ENCODE measurements at regions not wholly inside any gene's neighbourhood (a gene's known extent, or its start where the extent isn't known, plus 50 kb on each side); places are given as distances from the start of the nearest gene placed in this dataset.

DNA sequence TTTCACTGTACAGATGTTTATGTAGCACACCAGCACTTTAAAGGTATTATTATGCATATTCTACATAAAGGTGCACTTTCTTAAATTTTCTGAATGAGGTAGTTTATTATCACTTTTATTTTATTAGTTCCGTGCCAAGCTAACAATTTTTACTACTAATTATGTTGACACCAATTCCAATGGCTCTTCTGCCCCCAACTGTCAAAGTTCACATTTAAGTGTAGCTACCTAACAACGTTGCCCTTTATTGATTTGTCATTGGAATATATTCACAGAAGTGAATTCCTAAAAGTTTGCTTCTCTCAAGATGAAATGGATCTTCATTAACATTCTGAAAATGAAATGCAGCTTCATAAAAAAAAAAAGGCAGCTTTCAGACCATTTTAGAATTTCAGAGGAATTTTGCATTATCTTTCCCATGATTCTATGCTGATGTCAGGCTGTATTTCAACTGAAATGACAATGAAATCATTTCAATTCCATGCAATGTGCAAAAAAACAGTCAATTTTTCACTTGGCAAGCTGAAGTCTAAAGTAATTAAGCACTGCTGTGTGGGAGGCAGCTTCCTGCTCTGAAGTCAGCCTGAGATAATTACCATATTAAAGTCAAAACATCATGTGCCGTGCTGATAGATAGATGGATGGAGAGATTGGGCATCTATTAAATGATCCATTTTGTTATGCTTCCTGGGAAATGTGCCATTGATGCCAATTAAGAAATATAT, 229.2 kb downstream of the TTLL7 start:
- DNase-seq = no peak

DNA sequence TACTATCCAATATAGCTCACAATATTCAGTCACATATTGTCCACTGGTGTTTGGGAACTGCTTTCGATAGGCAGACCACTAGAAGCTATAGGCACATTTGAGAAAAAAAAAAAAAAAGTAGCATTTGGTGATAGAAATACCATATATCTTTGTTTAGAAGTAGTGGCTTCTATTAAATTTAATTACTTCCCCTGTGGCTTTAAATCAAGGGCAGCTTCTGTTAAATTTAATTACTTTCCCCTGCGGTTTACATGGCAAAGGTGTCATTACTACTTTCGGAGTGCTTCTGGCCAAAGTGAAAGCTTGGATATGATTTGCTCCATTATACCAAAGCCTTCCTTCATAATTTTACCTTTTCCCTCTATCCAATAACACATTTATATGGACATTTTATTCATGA, 229.9 kb downstream of the TTLL7 start:
- DNase-seq = no peak

DNA sequence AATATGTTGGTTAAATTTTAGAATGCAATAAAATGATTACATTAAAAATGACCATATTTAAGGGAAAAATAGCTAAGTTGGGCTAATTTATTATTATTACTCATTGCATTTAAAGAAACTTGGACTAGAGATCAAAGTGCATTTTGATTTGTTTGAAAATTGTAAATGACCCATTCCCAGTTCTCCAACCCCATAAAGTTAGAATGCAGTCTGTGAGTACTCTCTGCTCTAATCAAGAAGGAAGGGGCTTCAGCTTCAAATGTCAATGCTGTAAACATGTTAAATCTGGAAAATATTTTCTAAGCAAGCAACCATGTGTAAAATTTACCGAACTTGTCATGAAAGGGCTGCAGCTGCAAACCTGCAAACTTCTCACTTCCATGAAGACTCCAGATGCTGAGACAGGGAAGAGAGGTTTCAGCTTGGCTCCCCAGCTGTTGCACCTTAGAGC, 232.7 kb downstream of the TTLL7 start:
- no peak for DNase-seq

DNA sequence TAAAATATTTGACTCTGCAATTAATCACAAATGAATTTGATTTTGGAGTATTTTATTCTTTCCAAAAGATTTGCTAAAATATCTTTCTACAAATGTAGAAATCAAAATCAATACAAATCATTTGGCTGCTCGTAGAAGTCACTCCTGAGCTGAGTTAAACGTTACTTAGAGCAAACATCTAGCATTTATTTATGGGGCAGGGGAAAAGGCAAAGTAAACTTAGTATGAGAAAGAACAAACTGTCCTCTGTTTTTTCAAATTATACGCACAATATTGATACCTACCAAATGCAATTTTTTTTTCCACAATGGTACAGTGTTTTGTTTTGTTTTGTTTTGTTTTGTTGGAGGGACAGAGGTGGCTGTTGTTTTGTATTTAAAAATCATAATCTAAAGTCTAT, 233.8 kb downstream of the TTLL7 start:
- no peak for DNase-seq

DNA sequence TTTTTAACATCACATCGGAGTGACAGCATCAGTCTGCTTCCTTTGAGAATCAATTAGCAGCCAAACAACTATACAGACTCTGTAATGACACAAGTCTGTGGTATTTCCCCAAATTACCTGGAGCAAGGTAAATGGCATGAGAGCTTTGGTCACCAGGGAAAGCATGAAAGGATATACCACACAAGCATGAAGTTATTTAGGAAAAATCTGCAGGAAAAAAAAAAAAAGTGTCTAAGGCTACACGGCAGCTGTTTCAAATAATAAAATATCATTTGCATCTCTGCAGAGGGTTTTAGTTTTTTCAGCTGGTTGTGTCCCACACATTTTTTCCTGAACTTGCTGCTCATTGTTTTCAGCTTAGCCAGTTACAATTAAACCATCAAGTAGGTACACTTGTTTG, 234.7 kb downstream of the TTLL7 start:
- no peak for DNase-seq

DNA sequence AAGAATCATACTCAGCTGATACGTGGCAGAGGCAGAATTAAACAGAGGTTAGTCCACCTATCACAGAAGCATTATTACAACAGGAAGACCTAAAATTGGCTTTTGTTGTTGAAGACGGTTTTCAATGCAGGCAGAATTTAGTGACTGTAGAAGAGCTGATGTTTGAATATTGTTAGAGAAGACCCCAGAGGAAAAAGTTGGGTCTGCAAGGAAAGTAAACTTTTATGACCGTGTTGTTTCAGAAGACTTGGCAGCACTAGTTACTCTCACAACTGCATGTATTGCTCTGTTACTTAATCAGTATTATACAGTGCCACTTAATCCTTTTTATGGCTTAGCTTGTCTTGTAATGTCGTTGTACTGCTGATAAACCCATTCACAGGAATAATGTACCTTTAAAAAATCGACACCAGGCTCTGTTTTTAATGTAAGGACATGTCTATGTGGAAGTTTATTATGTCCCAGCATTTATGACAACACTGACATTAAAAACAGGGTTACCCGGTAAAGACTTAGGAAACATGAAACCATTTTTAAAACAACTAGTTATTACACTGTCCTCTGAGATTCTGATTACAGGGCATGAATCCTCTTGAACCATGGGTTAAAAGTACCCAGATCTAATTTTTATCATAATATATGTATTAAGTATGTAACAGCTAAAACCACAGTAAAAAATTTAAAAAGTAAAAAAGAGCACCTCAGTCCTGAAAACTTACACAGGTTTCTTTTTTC, 235.4 kb downstream of the TTLL7 start:
- DNase-seq = no peak

DNA sequence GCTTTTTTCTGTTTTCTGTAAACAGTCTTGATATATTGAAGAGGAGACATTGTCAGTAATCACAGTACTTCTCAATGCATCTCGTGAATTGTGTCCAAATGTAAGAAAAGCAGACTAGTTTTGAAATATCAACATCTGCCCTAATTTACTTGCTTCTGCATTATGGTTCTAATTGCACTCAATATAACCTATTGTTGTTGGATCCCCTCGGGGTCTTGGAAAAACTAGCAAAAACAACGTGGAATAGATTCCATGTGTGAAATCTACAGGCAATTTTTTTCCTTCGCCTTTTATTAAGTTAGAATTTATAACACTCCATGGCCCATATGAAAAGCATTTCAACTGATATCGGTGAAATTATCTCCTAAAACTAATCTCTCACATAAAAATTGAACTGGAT, 236.5 kb downstream of the TTLL7 start:
- DNase-seq = no peak

DNA sequence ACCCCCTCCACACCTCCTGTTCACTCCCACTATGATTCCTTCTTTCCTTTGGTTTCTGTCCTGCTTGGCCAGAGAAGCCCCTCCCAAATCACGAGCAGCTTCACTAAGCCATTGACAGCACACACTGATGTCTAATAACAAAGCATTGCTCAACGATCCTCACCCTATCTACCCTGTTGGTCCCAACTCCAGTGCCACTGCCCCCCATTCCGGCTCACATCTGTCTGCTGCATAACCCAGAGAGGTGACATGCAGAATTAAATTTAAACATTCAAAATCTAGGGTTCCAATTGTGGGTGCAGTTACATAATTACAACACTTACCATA, 236.9 kb downstream of the TTLL7 start:
- DNase-seq = no peak

DNA sequence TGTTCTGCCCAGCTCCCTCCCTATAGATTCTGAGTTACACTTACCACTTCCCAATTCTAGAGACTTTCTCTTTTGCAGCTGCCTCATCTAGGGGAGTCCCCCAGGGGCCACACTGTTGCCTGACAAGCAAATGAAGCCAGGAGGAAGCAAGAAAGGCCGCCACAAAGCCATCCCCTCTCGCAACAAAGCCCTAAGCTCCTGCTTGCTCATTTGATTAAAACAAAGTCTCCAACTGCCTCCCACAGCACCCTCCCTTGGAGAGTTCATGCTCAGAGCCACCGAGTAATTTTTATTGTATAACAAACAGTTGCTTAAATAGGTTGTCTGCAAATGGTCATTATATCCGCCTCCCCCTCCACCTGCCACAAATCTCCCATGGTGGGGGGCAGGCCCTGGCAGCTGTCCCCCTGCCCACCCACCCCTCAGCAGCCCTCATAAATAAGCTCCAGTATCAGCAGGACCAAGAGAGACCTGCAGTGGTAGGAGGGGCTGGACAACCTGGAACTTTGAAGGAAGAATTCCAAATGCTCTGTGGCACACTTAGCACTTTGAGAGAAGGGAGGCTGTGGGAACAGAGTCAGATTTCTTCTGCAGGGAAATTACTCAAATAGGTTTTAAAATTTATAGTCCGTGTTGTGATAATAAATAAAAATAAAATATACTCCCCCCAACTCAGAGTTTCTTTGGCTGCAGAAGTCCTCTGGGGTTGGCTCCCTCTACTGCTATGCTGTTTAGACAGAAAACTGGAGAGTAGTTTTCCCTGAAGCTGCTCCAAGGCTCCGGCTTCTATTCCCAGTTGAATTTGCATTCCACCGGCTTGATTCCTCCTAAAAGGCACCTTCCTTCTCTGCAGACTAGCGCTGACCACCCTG, 237.5 kb downstream of the TTLL7 start:
- DNase-seq = no peak

DNA sequence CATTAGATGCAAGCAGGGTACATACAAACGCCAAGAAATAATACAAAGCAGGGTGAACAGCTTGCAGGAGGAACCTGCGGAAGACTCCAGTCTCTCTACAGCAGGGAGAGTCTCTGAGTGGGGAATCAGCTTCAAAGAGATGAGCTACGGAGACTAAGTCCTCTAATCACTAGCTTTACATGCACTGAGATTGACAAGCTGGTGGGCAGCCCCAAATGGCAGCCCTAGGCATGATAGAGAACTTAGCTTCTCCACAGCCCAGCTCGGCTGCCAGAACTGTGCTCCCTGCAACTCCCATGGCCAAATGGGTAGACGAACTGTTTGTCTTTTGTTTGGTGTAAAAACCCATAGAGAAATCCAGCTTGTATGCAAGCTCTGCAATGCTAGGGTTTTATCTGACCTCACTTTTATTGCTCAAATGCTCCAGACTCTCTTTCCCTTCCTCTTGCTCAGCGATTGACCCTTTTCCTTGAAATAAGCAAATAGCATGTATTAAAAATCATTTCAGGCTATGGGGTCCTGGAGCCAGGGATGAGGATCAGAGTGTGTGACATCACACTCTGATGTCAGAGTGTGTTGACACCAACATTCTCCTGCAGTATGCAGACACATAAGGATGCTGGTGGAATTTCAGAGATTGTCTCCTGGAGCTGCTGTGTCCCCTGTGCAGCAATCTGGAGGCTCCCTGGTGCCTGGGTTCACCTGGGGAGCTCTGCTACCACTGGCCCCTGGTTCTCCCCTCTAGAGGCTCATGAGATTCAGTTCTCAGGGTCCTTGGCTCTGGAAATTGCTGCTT, 238.5 kb downstream of the TTLL7 start:
- DNase-seq = no peak

DNA sequence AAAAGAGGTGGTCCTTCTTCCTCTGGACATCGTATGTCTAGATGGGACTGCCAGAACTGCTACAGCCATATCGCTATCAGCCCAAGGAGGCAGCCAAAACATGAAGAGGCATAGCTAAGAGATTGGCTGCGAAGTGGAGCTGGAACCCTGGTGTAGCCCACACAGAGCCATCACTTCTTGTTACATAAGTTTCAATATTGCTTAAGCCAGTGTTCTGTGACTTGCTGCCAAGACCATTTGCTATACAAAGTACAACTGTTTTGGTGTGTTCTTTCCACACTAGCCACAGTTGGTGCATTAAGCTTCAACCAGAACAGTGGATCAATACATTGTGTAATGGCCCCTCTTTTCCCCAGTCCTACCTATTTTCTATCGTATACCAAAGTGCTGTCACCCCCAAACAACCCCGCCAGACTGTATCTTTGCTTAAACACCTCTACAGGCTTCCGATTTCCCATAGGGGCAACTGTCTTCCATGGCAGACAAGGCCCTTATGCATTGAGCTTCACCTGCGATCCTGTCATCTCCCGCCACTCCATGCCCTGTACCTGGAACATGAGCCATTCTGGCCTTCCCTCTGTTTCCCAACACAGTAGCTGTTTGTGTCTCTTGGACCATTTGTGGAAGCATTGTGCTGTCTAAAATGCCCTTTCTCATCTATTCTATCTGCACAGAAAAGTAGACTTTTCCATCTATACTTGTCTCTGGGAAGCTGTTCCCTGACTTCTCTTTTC, 241.8 kb downstream of the TTLL7 start:
- DNase-seq = no peak

DNA sequence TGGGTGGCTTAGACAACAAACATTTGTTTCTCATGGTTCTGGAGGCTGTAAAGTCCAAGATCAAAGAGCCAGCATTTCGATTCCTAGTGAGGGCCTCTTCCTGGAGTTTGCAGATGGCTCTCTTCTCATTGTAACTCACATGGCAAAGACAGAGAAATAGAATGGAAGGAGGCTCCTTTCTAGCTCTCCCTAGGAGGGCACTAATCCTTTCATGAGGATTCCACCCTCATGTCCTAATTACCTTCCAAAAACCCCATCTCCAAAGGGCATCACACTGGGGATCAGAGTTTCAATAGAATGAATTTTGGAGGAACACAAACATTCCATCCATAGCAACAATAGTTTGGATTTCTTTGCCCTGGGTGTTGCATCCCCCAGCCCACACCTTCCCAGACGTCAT, 247.3 kb downstream of the TTLL7 start:
- DNase-seq = no peak

DNA sequence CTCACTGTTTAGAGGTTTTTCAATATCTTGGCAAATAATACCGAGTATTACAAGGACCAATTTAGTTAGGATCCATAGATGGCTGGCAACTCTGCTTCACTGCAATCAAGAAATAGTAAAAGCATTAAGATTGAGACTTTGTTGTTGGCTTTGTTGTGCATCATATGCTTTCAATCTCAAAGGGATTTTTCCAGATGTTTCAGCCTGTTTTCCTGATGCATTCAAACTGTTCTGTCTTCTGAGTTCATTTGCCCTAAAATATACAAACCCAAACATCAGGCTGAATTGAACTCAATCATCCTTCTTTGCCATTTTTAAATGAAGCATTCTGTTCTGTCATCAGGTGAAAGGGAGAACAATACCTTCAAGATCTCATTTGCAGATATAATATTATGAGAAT, 248.7 kb downstream of the TTLL7 start:
- no peak for DNase-seq

DNA sequence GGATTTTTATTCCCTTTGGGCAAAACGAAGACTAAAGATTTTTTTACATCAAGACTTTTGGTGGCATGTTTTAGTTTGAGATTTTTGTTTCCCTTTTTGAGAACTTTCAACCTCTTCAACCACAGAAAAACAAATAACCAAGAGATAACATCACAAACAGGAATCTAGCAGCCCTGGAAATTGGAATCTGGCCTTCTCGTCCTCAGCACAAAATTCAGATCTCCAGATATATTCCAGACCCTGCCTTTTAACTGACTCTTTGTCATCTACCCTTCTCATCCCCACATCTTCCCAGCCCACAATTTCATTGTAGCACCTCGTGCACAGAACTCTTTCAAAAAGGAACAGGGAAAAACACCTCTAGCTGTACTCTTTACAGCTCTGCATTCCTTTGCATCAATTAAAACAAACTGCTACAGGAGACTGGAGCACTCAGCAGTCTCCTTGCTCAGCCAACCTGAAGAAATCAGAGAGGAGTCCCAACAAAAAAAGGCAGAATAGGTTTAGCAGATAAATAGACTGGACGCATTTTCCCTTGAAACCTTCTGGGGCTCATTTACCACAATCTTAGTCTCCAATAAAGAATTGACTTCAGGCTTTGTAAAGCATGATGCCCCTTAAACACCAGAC, 251.0 kb downstream of the TTLL7 start:
- no peak for DNase-seq

DNA sequence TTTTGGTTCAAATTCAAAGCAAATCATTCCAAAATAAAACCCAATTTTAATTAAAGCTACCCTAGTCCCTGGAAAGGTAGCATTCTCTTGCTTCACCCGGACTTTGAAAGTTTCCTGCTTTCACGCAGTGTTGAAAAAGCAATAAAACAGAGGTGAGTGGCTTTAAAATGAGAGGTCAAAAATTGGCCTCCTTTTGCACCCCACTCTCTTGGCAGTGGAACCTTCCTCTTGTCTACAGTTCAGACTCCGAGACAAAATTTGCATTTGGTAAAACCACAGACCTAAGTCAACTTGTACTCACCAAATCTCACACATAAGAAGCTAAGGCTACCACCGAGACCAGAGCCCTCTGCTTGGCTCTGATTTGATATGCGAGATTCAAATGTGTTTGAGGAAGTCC, 252.7 kb downstream of the TTLL7 start:
- DNase-seq = no peak

DNA sequence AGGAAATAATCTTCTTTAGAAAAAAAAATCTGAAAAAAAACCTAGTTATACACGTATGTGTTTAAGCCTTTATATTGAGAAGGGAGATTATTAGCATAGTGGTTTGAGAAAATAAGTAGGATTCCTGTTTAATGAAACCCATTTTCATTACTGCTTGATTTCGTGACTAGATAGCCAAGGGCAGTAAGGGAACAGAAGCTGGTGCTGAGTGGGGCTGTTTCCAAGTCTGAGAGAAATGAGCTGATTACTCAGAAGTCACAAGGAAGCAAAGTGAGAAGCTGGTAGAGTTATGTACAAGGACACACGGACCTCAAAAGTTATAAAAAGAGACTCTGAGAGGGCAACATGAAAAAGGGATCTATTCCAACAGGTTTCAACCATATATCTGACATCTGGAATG, 256.5 kb downstream of the TTLL7 start:
- no peak for DNase-seq

DNA sequence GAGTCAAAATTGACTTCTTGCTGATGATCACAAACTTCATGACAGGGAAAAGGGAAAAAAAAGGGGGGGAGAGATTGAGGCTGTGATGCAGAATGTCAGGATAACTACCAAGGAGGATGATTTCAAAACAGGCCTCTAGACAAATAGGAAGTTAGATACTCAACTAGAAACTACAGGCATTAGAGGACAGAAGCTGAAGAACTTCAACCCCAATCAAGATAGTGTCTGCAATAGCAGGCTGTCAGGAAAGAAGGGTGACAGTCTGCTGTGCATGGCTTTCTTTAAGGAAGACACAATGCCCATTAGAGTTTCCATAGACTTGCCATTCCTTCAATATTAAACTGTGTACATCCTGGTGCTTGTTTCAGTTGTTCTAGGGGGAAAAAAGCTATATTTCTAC, 257.2 kb downstream of the TTLL7 start:
- no peak for DNase-seq

DNA sequence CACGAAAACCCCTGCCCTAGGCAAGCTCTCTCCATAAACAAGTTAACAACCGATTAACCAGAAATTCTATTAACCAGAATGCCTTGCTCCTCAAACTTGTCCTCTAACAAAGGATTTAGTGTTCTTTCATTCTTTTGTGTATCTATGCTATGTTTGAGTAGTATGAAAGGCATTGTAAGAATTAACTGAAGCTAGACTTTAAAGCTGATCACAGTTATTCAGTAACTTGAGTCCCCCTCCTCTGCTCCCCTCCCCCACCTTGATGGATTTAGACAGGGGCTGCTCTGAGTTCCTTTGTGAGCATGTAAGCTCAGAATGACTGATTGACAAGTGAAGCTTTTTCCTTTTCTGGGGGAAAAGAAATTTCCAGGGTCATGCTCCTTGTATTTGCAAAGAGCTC, 257.6 kb downstream of the TTLL7 start:
- DNase-seq = no peak

DNA sequence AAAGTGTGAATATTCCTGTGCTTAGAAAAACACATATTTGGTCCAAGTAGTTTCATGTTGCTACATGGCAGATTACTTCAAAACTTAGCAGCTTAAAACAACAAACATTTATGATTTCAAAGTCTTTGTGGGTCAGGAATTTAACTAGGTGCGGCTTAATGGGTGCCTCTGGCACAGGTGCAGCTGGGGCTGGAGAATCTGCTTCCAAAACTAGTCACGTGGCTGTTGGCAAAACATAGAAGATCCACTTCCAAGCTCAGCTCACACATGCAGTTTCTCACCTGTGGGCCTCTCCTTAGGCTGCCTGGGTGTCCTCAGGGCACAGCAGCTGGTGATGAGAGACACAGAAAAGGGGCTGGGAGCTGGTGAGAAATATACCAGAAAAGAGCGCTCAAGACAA, 263.4 kb downstream of the TTLL7 start:
- no peak for DNase-seq

DNA sequence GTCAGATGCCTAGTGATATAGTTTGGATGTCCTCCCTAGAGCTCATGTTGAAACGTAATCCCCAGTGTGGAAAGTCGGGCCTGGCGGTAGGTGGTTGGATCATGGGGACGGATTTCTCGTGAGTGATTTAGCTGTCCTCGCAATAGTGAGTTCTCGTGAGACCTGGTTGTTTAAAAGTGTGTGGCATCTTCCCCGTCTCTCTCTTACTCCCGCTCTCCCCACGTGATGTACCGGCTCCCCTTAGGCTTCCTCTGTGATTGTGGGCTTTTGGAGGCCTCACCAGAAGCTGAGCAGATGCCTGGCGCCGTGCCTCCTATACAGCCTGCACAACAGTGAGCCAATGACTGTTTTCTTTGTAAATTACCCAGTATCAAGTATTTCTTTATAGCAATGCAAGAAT, 264.5 kb downstream of the TTLL7 start:
- no peak for DNase-seq

DNA sequence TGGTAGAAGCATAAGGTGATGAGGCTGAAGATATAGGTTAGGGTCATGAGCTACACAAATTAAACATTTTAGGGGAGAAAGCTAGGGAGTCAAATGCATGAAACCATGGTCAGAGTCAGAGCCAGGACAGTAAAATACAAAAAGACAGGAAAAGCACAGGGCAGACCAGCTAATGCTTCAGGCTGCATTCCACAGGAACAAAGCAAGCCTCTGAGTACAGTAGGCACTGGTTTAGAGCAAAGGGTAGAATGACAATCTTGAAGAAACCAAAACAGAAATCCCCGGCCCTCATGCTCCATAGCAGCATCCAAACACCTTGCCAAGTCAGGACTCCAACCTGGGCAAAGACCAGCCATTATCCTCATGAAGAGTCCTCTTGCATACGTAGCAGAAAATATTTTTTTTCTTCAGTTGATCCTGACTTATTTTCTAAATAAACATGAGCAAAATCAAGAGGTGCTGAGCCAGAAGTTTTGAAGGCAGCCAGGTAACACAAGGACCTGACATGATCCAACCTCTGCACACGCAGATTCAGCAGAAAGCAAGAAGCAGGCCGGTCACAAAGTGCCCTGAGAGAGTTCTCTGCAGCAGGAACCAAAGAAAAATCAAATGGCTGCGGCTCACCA, 273.1 kb downstream of the TTLL7 start:
- DNase-seq = no peak
